Peyer's patch (tissue), 4 donors: ENCODE measurements at regions not wholly inside any gene's neighbourhood (a gene's known extent, or its start where the extent isn't known, plus 50 kb on each side); places are given as distances from the start of the nearest gene placed in this dataset.

Experiments used
- POLR2A ChIP-seq, 2 donors: fragments of 450-650 bp; IDR thresholded peaks; one replicate each; pipeline ENCODE4 v1.5.1; 2017; ENCODE audit warnings: antibody characterized with exemption in 2 of 2, mild to moderate bottlenecking in 2 of 2, moderate library complexity in 2 of 2
- TF ChIP-seq, protein P1 (sequence below), 6 experiments: fragments of 450-650 bp in 4 of 6; fragments of 200-600 bp in 2 of 6; sonication (generic) in 1 of 6; IDR thresholded peaks; one replicate each; pipeline ENCODE4 v1.5.1; 2017 to 2019; ENCODE audit warnings: antibody characterized with exemption in 6 of 6, mild to moderate bottlenecking in 3 of 6, moderate library complexity in 1 of 6

GRCh38 chr9:31418419-31418818 is 966.0 kb upstream of the ACO1 start:
- TF ChIP-seq, protein P1, sequence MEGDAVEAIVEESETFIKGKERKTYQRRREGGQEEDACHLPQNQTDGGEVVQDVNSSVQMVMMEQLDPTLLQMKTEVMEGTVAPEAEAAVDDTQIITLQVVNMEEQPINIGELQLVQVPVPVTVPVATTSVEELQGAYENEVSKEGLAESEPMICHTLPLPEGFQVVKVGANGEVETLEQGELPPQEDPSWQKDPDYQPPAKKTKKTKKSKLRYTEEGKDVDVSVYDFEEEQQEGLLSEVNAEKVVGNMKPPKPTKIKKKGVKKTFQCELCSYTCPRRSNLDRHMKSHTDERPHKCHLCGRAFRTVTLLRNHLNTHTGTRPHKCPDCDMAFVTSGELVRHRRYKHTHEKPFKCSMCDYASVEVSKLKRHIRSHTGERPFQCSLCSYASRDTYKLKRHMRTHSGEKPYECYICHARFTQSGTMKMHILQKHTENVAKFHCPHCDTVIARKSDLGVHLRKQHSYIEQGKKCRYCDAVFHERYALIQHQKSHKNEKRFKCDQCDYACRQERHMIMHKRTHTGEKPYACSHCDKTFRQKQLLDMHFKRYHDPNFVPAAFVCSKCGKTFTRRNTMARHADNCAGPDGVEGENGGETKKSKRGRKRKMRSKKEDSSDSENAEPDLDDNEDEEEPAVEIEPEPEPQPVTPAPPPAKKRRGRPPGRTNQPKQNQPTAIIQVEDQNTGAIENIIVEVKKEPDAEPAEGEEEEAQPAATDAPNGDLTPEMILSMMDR (IDR thresholded peaks at IDR 0.05), result no peak
- TF ChIP-seq POLR2A (IDR thresholded peaks at IDR 0.05), result no peak
